ENCODE measurements at regions not wholly inside any gene's neighbourhood (a gene's known extent, or its start where the extent isn't known, plus 50 kb on each side); places are given as distances from the start of the nearest gene placed in this dataset.

GRCh38 chr1:209319057-209319432 is 264.5 kb upstream of the CAMK1G start:
- no peak for FAIRE-seq

GRCh38 chr1:209319549-209319948 is 264.0 kb upstream of the CAMK1G start:
- no peak for FAIRE-seq

GRCh38 chr1:209323743-209324142 is 259.8 kb upstream of the CAMK1G start:
- no peak for FAIRE-seq

- no peak for FAIRE-seq
Measured at GRCh38 chr1:209324901-209325871, 258.3 kb upstream of the CAMK1G start.

GRCh38 chr1:209326076-209326475 is 257.4 kb upstream of the CAMK1G start:
- no peak for FAIRE-seq

- no peak for FAIRE-seq
Measured at GRCh38 chr1:209326831-209327230, 256.7 kb upstream of the CAMK1G start.

GRCh38 chr1:209328196-209328595 is 255.3 kb upstream of the CAMK1G start:
- FAIRE-seq = no peak

GRCh38 chr1:209335178-209335577 is 248.3 kb upstream of the CAMK1G start:
- FAIRE-seq = no peak

- FAIRE-seq = no peak
Measured at GRCh38 chr1:209341146-209341545, 242.4 kb upstream of the CAMK1G start.

GRCh38 chr1:209341673-209342420 is 241.7 kb upstream of the CAMK1G start:
- no peak for FAIRE-seq

GRCh38 chr1:209342441-209343175 is 240.9 kb upstream of the CAMK1G start:
- FAIRE-seq = no peak

- no peak for FAIRE-seq
Measured at GRCh38 chr1:209343511-209343910, 240.0 kb upstream of the CAMK1G start.

GRCh38 chr1:209344156-209344555 is 239.4 kb upstream of the CAMK1G start:
- FAIRE-seq = no peak

- no peak for FAIRE-seq
Measured at GRCh38 chr1:209349363-209350308, 233.9 kb upstream of the CAMK1G start.

- FAIRE-seq = no peak
Measured at GRCh38 chr1:209353053-209353452, 230.5 kb upstream of the CAMK1G start.

GRCh38 chr1:209354111-209354839 is 229.2 kb upstream of the CAMK1G start:
- FAIRE-seq = no peak

- FAIRE-seq = no peak
Measured at GRCh38 chr1:209354840-209355165, 228.7 kb upstream of the CAMK1G start.

GRCh38 chr1:209355415-209355814 is 228.1 kb upstream of the CAMK1G start:
- FAIRE-seq = no peak

GRCh38 chr1:209356976-209357377 is 226.5 kb upstream of the CAMK1G start:
- no peak for FAIRE-seq

GRCh38 chr1:209363112-209363511 is 220.4 kb upstream of the CAMK1G start:
- FAIRE-seq = no peak

GRCh38 chr1:209364716-209365115 is 218.8 kb upstream of the CAMK1G start:
- FAIRE-seq = no peak
